ENCODE measurements at regions not wholly inside any gene's neighbourhood (a gene's known extent, or its start where the extent isn't known, plus 50 kb on each side); places are given as distances from the start of the nearest gene placed in this dataset.

- peaks cover 22% of the 10 kb centered on the region for H3K4me1 ChIP-seq (ENCODE audit: control insufficient read depth, insufficient read depth, low read length)
- 88% methylated on average over 1 of the region's 1 CpG for WGBS (ENCODE audit: insufficient coverage, low lambda C conversion rate)
- no peaks in the 10 kb centered on the region for H3K9me3 ChIP-seq (ENCODE audit: control insufficient read depth, low read depth, low read length)
- DNase-seq = no peak
- no peak overlapping the region for H3K4me3 ChIP-seq (ENCODE audit: low read length)
- no peaks in the 10 kb centered on the region for H3K36me3 ChIP-seq (ENCODE audit: control insufficient read depth, insufficient read depth, low read length)
- H3K27ac ChIP-seq (ENCODE audit: low read length) = no peak overlapping the region
- H3K27me3 ChIP-seq (ENCODE audit: control insufficient read depth, insufficient read depth, low read length) = no peaks in the 10 kb centered on the region
These were observed 967.3 kb downstream of the BCL11A start for GRCh38 chr2:59586176-59586575.

DNA sequence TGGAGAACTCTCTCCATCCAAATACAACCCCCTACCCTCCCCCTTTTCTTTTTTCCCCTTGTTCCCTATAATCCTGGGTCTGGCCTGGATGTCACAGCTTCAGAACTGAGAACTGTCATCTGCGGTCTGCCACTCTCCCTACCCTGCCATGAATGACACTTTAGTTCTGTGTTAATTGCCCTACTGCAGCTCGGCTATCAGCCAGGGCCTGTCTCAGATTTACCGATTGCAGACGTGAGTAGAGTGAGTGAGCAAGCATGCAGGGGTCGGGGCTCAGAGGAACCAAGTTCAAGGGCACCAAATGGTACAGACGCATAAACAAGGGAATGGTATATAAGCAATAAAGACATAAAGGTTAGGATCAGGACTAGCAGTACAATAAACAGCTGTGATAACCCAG lies 967.8 kb downstream of the BCL11A start:
- WGBS (ENCODE audit: insufficient coverage, low lambda C conversion rate) = 0% methylated on average over 1 of the region's 6 CpGs
- no peaks in the 10 kb centered on the region for H3K27me3 ChIP-seq (ENCODE audit: control insufficient read depth, insufficient read depth, low read length)
- no peaks in the 10 kb centered on the region for H3K9me3 ChIP-seq (ENCODE audit: control insufficient read depth, low read depth, low read length)
- DNase-seq = peak in 1 of 2 donors; percentile 50
- H3K4me1 ChIP-seq (ENCODE audit: control insufficient read depth, insufficient read depth, low read length) = peaks cover 22% of the 10 kb centered on the region
- H3K36me3 ChIP-seq (ENCODE audit: control insufficient read depth, insufficient read depth, low read length) = no peaks in the 10 kb centered on the region
- H3K27ac ChIP-seq (ENCODE audit: low read length) = no peak overlapping the region
- no peak overlapping the region for H3K4me3 ChIP-seq (ENCODE audit: low read length)

GRCh38 chr2:59584958-59585357 lies 968.5 kb downstream of the BCL11A start:
- H3K9me3 ChIP-seq (ENCODE audit: control insufficient read depth, low read depth, low read length) = no peaks in the 10 kb centered on the region
- H3K36me3 ChIP-seq (ENCODE audit: control insufficient read depth, insufficient read depth, low read length) = no peaks in the 10 kb centered on the region
- H3K4me3 ChIP-seq (ENCODE audit: low read length) = no peak overlapping the region
- H3K27ac ChIP-seq (ENCODE audit: low read length) = no peak overlapping the region
- no peaks in the 10 kb centered on the region for H3K27me3 ChIP-seq (ENCODE audit: control insufficient read depth, insufficient read depth, low read length)
- DNase-seq = no peak
- no CpG with 5 or more reads among the region's 1 CpG for WGBS (ENCODE audit: insufficient coverage, low lambda C conversion rate)
- peaks cover 22% of the 10 kb centered on the region for H3K4me1 ChIP-seq (ENCODE audit: control insufficient read depth, insufficient read depth, low read length)

- H3K9me3 ChIP-seq (ENCODE audit: control insufficient read depth, low read depth, low read length) = no peaks in the 10 kb centered on the region
- WGBS (ENCODE audit: insufficient coverage, low lambda C conversion rate) = no CpG with 5 or more reads among the region's 3 CpGs
These were observed 970.2 kb downstream of the BCL11A start for GRCh38 chr2:59583173-59583765.

DNA sequence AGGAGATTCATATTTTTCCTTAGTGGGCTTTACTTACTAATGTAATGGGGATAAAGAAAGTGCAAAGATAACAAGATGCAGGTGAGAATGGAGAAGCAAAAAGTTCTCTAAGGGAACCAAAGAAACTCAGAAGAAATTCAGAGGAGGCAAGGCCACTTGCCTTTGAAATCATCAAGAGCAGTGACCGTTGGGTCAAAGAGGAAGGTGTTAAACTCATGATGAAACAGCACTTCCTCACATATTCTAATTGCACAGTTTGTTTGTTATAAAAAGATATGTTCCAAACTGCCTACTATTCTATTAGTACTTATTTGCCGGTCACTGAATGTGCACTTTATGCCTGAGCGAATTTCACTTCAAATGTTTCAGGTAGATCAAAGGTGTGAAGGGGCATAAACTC lies 975.1 kb downstream of the BCL11A start:
- Histone ChIP-seq H3K9me3 (ENCODE audit: control insufficient read depth, low read depth, low read length) (no peaks in the 10 kb centered on the region), H3K27ac (ENCODE audit: low read length) (no peak overlapping the region), H3K36me3 (ENCODE audit: control insufficient read depth, insufficient read depth, low read length) (no peaks in the 10 kb centered on the region), H3K4me3 (ENCODE audit: low read length) (no peak overlapping the region), H3K4me1 (ENCODE audit: control insufficient read depth, insufficient read depth, low read length) (no peaks in the 10 kb centered on the region), H3K27me3 (ENCODE audit: control insufficient read depth, insufficient read depth, low read length) (no peaks in the 10 kb centered on the region)
- no peak for DNase-seq
- WGBS (ENCODE audit: insufficient coverage, low lambda C conversion rate) = 100% methylated on average over 1 of the region's 3 CpGs

More at GRCh38 chr2:59583173-59583765, 970.2 kb downstream of the BCL11A start:
- Histone ChIP-seq H3K27me3 (ENCODE audit: control insufficient read depth, insufficient read depth, low read length) (no peaks in the 10 kb centered on the region), H3K36me3 (ENCODE audit: control insufficient read depth, insufficient read depth, low read length) (no peaks in the 10 kb centered on the region), H3K4me1 (ENCODE audit: control insufficient read depth, insufficient read depth, low read length) (peaks cover 16% of the 10 kb centered on the region), H3K27ac (ENCODE audit: low read length) (no peak overlapping the region), H3K4me3 (ENCODE audit: low read length) (no peak overlapping the region)
- DNase-seq = no peak

GRCh38 chr2:59575191-59575590 lies 978.3 kb downstream of the BCL11A start:
- Histone ChIP-seq H3K4me3 (ENCODE audit: low read length) (no peak overlapping the region), H3K4me1 (ENCODE audit: control insufficient read depth, insufficient read depth, low read length) (no peaks in the 10 kb centered on the region), H3K27me3 (ENCODE audit: control insufficient read depth, insufficient read depth, low read length) (no peaks in the 10 kb centered on the region), H3K27ac (ENCODE audit: low read length) (no peak overlapping the region), H3K9me3 (ENCODE audit: control insufficient read depth, low read depth, low read length) (no peaks in the 10 kb centered on the region), H3K36me3 (ENCODE audit: control insufficient read depth, insufficient read depth, low read length) (no peaks in the 10 kb centered on the region)
- no peak for DNase-seq
- WGBS (ENCODE audit: insufficient coverage, low lambda C conversion rate) = 100% methylated on average over 1 of the region's 1 CpG

- no peaks in the 10 kb centered on the region for H3K9me3 ChIP-seq (ENCODE audit: control insufficient read depth, low read depth, low read length)
- H3K4me1 ChIP-seq (ENCODE audit: control insufficient read depth, insufficient read depth, low read length) = peaks cover 3% of the 10 kb centered on the region
- no peak overlapping the region for H3K4me3 ChIP-seq (ENCODE audit: low read length)
- no CpG with 5 or more reads among the region's 4 CpGs for WGBS (ENCODE audit: insufficient coverage, low lambda C conversion rate)
- DNase-seq = no peak
- no peaks in the 10 kb centered on the region for H3K36me3 ChIP-seq (ENCODE audit: control insufficient read depth, insufficient read depth, low read length)
- no peak overlapping the region for H3K27ac ChIP-seq (ENCODE audit: low read length)
- no peaks in the 10 kb centered on the region for H3K27me3 ChIP-seq (ENCODE audit: control insufficient read depth, insufficient read depth, low read length)
These were observed 981.2 kb downstream of the BCL11A start for GRCh38 chr2:59572227-59572626.

DNA sequence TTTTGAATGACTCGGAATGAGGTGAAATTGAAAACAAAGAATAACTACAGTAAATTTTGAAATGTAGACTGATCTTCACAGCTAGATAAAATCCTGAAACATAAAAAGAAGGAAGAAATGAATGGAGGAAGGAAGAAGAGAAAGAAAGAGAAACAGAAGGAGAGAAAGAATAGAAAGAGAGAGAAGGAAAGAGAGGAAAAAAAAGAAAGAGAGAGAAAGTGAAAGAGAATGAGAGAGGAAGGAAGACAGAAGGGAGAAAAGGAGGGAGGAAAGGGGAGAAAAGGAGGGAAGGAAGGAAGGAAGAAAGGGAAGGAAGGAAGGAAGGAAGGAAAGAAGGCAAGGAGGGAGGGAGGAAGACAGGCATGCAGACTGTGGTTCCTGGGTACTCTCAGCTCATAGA lies 982.6 kb downstream of the BCL11A start:
- Histone ChIP-seq H3K27me3 (ENCODE audit: control insufficient read depth, insufficient read depth, low read length) (no peaks in the 10 kb centered on the region), H3K4me3 (ENCODE audit: low read length) (no peak overlapping the region), H3K9me3 (ENCODE audit: control insufficient read depth, low read depth, low read length) (no peaks in the 10 kb centered on the region), H3K4me1 (ENCODE audit: control insufficient read depth, insufficient read depth, low read length) (peaks cover 4% of the 10 kb centered on the region), H3K27ac (ENCODE audit: low read length) (no peak overlapping the region), H3K36me3 (ENCODE audit: control insufficient read depth, insufficient read depth, low read length) (no peaks in the 10 kb centered on the region)
- no peak for DNase-seq
- WGBS (ENCODE audit: insufficient coverage, low lambda C conversion rate) = 100% methylated on average over 1 of the region's 1 CpG

- H3K27me3 ChIP-seq (ENCODE audit: control insufficient read depth, insufficient read depth, low read length) = no peaks in the 10 kb centered on the region
- DNase-seq = no peak
- H3K27ac ChIP-seq (ENCODE audit: low read length) = no peak overlapping the region
- H3K4me1 ChIP-seq (ENCODE audit: control insufficient read depth, insufficient read depth, low read length) = peaks cover 4% of the 10 kb centered on the region
- no peaks in the 10 kb centered on the region for H3K9me3 ChIP-seq (ENCODE audit: control insufficient read depth, low read depth, low read length)
- no peaks in the 10 kb centered on the region for H3K36me3 ChIP-seq (ENCODE audit: control insufficient read depth, insufficient read depth, low read length)
- WGBS (ENCODE audit: insufficient coverage, low lambda C conversion rate) = no CpG with 5 or more reads among the region's 1 CpG
- H3K4me3 ChIP-seq (ENCODE audit: low read length) = no peak overlapping the region
These were observed 984.3 kb downstream of the BCL11A start for GRCh38 chr2:59569124-59569523.

DNA sequence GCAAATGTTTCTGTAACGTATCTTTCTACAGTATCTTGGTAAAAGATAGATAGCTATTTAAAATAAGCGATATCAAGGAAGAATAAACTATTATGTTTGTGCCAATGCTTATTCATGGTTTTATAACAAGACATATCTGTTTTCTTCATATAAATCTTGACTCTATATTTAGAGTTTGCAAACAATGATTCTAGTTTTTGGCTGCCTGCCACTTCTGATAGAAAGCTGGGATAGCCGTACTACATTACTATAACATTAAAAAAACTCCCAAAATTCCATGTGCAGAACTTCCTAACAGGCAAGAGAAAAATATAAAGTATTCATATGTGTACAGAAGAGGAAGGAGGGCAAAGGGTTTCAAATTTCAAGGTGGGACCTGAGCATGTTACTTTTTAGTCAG lies 985.0 kb downstream of the BCL11A start:
- no peak overlapping the region for H3K4me3 ChIP-seq (ENCODE audit: low read length)
- no peak overlapping the region for H3K27ac ChIP-seq (ENCODE audit: low read length)
- H3K27me3 ChIP-seq (ENCODE audit: control insufficient read depth, insufficient read depth, low read length) = no peaks in the 10 kb centered on the region
- no CpG with 5 or more reads among the region's 3 CpGs for WGBS (ENCODE audit: insufficient coverage, low lambda C conversion rate)
- no peaks in the 10 kb centered on the region for H3K9me3 ChIP-seq (ENCODE audit: control insufficient read depth, low read depth, low read length)
- no peaks in the 10 kb centered on the region for H3K36me3 ChIP-seq (ENCODE audit: control insufficient read depth, insufficient read depth, low read length)
- H3K4me1 ChIP-seq (ENCODE audit: control insufficient read depth, insufficient read depth, low read length) = peaks cover 4% of the 10 kb centered on the region
- DNase-seq = no peak

- Histone ChIP-seq H3K36me3 (ENCODE audit: control insufficient read depth, insufficient read depth, low read length) (no peaks in the 10 kb centered on the region), H3K4me3 (ENCODE audit: low read length) (no peak overlapping the region), H3K9me3 (ENCODE audit: control insufficient read depth, low read depth, low read length) (no peaks in the 10 kb centered on the region), H3K27me3 (ENCODE audit: control insufficient read depth, insufficient read depth, low read length) (no peaks in the 10 kb centered on the region), H3K27ac (ENCODE audit: low read length) (no peak overlapping the region), H3K4me1 (ENCODE audit: control insufficient read depth, insufficient read depth, low read length) (peaks cover 4% of the 10 kb centered on the region)
- DNase-seq = peak in 1 of 2 donors; percentile 43
- WGBS (ENCODE audit: insufficient coverage, low lambda C conversion rate) = no CpG with 5 or more reads among the region's 6 CpGs
These were observed 986.3 kb downstream of the BCL11A start for GRCh38 chr2:59567151-59567550.

Data from large intestine (tissue), 3 donors.